ENCODE measurements at regions not wholly inside any gene's neighbourhood (a gene's known extent, or its start where the extent isn't known, plus 50 kb on each side); places are given as distances from the start of the nearest gene placed in this dataset.

- TF ChIP-seq CTCF (IDR thresholded peaks at IDR 0.05) (no peak), POLR2A (IDR thresholded peaks at IDR 0.05) (no peak), POLR2AphosphoS5 (IDR thresholded peaks at IDR 0.05) (no peak)
Observed at GRCh38 chr5:112064956-112065355, 308.0 kb upstream of the NREP start.
